IMR-90 (cell line): ENCODE measurements at regions not wholly inside any gene's neighbourhood (a gene's known extent, or its start where the extent isn't known, plus 50 kb on each side); places are given as distances from the start of the nearest gene placed in this dataset.

Experiments used
- CTCF ChIP-seq: conservative IDR thresholded peaks from 2 replicates; pipeline ENCODE4 v1.5.1; 2012; ENCODE audit warnings: mild to moderate bottlenecking, low read depth, low read length, improper control_type of control experiment
- ELK1 ChIP-seq: fragments of 150-350 bp; IDR thresholded peaks from 2 replicates; pipeline ENCODE4 v1.6.1; 2016; ENCODE audit warnings: low read depth, mild to moderate bottlenecking, low read length, moderate library complexity, borderline replicate concordance
- MAZ ChIP-seq: IDR thresholded peaks from 2 replicates; pipeline ENCODE4 v1.6.1; 2012; ENCODE audit warnings: low read depth, mild to moderate bottlenecking, low read length, improper control_type of control experiment, moderate library complexity, borderline replicate concordance
- MXI1 ChIP-seq: IDR thresholded peaks from 2 replicates; pipeline ENCODE4 v1.6.1; 2012; ENCODE audit warnings: low read depth, mild to moderate bottlenecking, low read length, moderate library complexity, borderline replicate concordance
- POLR2A ChIP-seq: IDR thresholded peaks from 2 replicates; pipeline ENCODE4 v1.6.1; 2012; ENCODE audit warnings: mild to moderate bottlenecking, low read depth, low read length

GRCh38 chr2:172335736-172336135, 91.7 kb upstream of the ITGA6 start:
- TF ChIP-seq MXI1 (no peak), POLR2A (no peak), CTCF (no peak), MAZ (no peak), ELK1 (no peak)
